ENCODE measurements at regions not wholly inside any gene's neighbourhood (a gene's known extent, or its start where the extent isn't known, plus 50 kb on each side); places are given as distances from the start of the nearest gene placed in this dataset.

DNA sequence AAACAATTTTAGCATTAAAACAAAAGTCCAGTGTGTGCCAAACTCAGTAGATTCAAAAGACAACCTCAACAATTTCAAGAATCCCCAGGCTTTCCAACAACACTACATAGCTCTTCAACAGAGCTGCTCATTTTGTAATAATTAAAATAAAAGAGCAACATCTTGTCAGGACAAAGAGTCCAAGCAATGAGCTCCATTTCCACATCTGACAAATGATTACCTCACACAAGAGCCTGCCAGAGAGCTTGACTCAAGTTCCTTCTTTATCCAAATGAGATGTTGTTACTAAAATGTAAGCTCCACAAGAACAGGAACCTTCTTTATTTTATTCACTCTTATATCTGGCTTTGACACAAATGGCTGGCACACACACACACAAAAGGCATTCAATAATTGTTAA, 449.8 kb downstream of the HACE1 start:
- TF ChIP-seq, protein P1, sequence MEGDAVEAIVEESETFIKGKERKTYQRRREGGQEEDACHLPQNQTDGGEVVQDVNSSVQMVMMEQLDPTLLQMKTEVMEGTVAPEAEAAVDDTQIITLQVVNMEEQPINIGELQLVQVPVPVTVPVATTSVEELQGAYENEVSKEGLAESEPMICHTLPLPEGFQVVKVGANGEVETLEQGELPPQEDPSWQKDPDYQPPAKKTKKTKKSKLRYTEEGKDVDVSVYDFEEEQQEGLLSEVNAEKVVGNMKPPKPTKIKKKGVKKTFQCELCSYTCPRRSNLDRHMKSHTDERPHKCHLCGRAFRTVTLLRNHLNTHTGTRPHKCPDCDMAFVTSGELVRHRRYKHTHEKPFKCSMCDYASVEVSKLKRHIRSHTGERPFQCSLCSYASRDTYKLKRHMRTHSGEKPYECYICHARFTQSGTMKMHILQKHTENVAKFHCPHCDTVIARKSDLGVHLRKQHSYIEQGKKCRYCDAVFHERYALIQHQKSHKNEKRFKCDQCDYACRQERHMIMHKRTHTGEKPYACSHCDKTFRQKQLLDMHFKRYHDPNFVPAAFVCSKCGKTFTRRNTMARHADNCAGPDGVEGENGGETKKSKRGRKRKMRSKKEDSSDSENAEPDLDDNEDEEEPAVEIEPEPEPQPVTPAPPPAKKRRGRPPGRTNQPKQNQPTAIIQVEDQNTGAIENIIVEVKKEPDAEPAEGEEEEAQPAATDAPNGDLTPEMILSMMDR (IDR thresholded peaks at IDR 0.05): no peak
- TF ChIP-seq POLR2A (IDR thresholded peaks at IDR 0.05): no peak
